Gastrocnemius medialis (tissue), 4 donors: ENCODE measurements at regions not wholly inside any gene's neighbourhood (a gene's known extent, or its start where the extent isn't known, plus 50 kb on each side); places are given as distances from the start of the nearest gene placed in this dataset.

ENCODE experiments used
- ATAC-seq, 2 donors: fragments of 150-250 bp; one replicate each; pipeline ENCODE4 v1.9.1; 2016
- DNase-seq, 2 donors: peaks; one replicate each; pipeline ENCODE4 v3.0.0-alpha.2; 2019
- H3K27ac ChIP-seq, 4 donors: fragments of 200-600 bp; sonication (generic); 1 replicate in 1 of 4; 2 replicates in 3 of 4; pipeline ENCODE4 v1.5.1; 2016 to 2018; ENCODE audit warnings: mild to moderate bottlenecking in 2 of 4, moderate library complexity in 1 of 4
- H3K27me3 ChIP-seq, 3 donors: fragments of 200-600 bp; sonication (generic) in 2 of 3; 1 replicate in 1 of 3; 2 replicates in 2 of 3; pipeline versions ENCODE4 v1.5.1 to v1.6.0; 2016 to 2019; ENCODE audit warnings: mild to moderate bottlenecking in 1 of 3, moderate library complexity in 1 of 3
- H3K36me3 ChIP-seq, 2 donors: fragments of 200-600 bp; sonication (generic) in 1 of 2; one replicate each; pipeline ENCODE4 v1.5.1; 2017 to 2018
- H3K4me1 ChIP-seq, 2 donors: fragments of 200-600 bp; sonication (generic) in 1 of 2; one replicate each; pipeline ENCODE4 v1.5.1; 2016 to 2017; ENCODE audit warnings: mild to moderate bottlenecking in 2 of 2
- H3K4me3 ChIP-seq, 4 donors: fragments of 200-600 bp; sonication (generic) in 3 of 4; 1 replicate in 1 of 4; 2 replicates in 3 of 4; pipeline ENCODE4 v1.5.1; 2016 to 2019; ENCODE audit warnings: mild to moderate bottlenecking in 2 of 4
- H3K9me3 ChIP-seq, 3 donors: fragments of 200-600 bp; sonication (generic) in 2 of 3; 1 replicate in 1 of 3; 2 replicates in 2 of 3; pipeline ENCODE4 v1.5.1; 2016 to 2019
- CTCF ChIP-seq, 5 experiments: fragments of 450-650 bp in 3 of 5; fragments of 200-600 bp in 2 of 5; sonication (generic) in 2 of 5; IDR thresholded peaks in 4 of 5; conservative IDR thresholded peaks in 1 of 5; 1 replicate in 4 of 5; 2 replicates in 1 of 5; pipeline ENCODE4 v1.5.1; 2016 to 2019; ENCODE audit warnings: antibody characterized with exemption in 5 of 5, mild to moderate bottlenecking in 3 of 5, moderate library complexity in 3 of 5
- POLR2A ChIP-seq, 2 donors: fragments of 450-650 bp; IDR thresholded peaks; one replicate each; pipeline ENCODE4 v1.6.1; 2017; ENCODE audit warnings: antibody characterized with exemption in 2 of 2, mild to moderate bottlenecking in 2 of 2, moderate library complexity in 2 of 2
- in situ Hi-C, 4 donors: fragments of 200-750 bp; cut with MboI; loops; one replicate each; pipeline versions ENCODE4 v1.15.0 to v1.8.0; 2017; ENCODE audit warnings: low sequenced_read_pairs in 4 of 4
- intact Hi-C: fragments of 100-400 bp; cut with DNase I; formaldehyde crosslinking; loops from one replicate; pipeline ENCODE4 v1.15.1; 2023; ENCODE audit warnings: low total_unique reads

- Histone ChIP-seq H3K36me3 (no peaks in the 10 kb centered on the region), H3K27me3 (no peaks in the 10 kb centered on the region), H3K4me1 (no peaks in the 10 kb centered on the region), H3K27ac (no peak overlapping the region), H3K9me3 (no peaks in the 10 kb centered on the region), H3K4me3 (no peak overlapping the region)
- in situ Hi-C loops (no loop called here), intact Hi-C loops (no loop called here)
- DNase-seq (no peak), ATAC-seq (no peak)
- no peak for TF ChIP-seq POLR2A (IDR thresholded peaks at IDR 0.05)
- no peak for TF ChIP-seq CTCF (IDR thresholded peaks at IDR 0.05 in 4 of 5, conservative IDR thresholded peaks at IDR 0.05 in 1 of 5)
These were observed 133.1 kb upstream of the RPL38 start for GRCh38 chr17:74070374-74070773.

- H3K36me3 ChIP-seq = no peaks in the 10 kb centered on the region
- H3K9me3 ChIP-seq = no peaks in the 10 kb centered on the region
- no peak for ATAC-seq
- no peak overlapping the region for H3K4me3 ChIP-seq
- no peaks in the 10 kb centered on the region for H3K27me3 ChIP-seq
- no peaks in the 10 kb centered on the region for H3K4me1 ChIP-seq
- in situ Hi-C loops (no loop called here), intact Hi-C loops (no loop called here)
- TF ChIP-seq CTCF (IDR thresholded peaks at IDR 0.05 in 4 of 5, conservative IDR thresholded peaks at IDR 0.05 in 1 of 5) = no peak
- TF ChIP-seq POLR2A (IDR thresholded peaks at IDR 0.05) = no peak
- DNase-seq = no peak
- H3K27ac ChIP-seq = no peak overlapping the region
These were observed 132.3 kb upstream of the RPL38 start for GRCh38 chr17:74070998-74071679.

GRCh38 chr17:74072340-74072739, 131.1 kb upstream of the RPL38 start:
- H3K27ac ChIP-seq = no peak overlapping the region
- no peaks in the 10 kb centered on the region for H3K9me3 ChIP-seq
- H3K4me1 ChIP-seq = no peaks in the 10 kb centered on the region
- no peaks in the 10 kb centered on the region for H3K36me3 ChIP-seq
- intact Hi-C loops (no loop called here), in situ Hi-C loops (no loop called here)
- DNase-seq (no peak), ATAC-seq (no peak)
- H3K27me3 ChIP-seq = no peaks in the 10 kb centered on the region
- TF ChIP-seq CTCF (IDR thresholded peaks at IDR 0.05 in 4 of 5, conservative IDR thresholded peaks at IDR 0.05 in 1 of 5) (no peak), POLR2A (IDR thresholded peaks at IDR 0.05) (no peak)
- no peak overlapping the region for H3K4me3 ChIP-seq

GRCh38 chr17:74076446-74076845, 127.0 kb upstream of the RPL38 start:
- no peak for DNase-seq
- Histone ChIP-seq H3K4me1 (no peaks in the 10 kb centered on the region), H3K27me3 (peaks cover 6 to 11% (median 7%) of the 10 kb centered on the region in 3 donors), H3K4me3 (no peak overlapping the region), H3K27ac (no peak overlapping the region), H3K9me3 (no peaks in the 10 kb centered on the region), H3K36me3 (no peaks in the 10 kb centered on the region)
- no peak for ATAC-seq
- in situ Hi-C loops (no loop called here), intact Hi-C loops (no loop called here)
- TF ChIP-seq POLR2A (IDR thresholded peaks at IDR 0.05) = no peak
- TF ChIP-seq CTCF (IDR thresholded peaks at IDR 0.05 in 4 of 5, conservative IDR thresholded peaks at IDR 0.05 in 1 of 5) = no peak

GRCh38 chr17:74077231-74077630, 126.2 kb upstream of the RPL38 start:
- H3K27me3 ChIP-seq = peaks cover 7 to 14% (median 10%) of the 10 kb centered on the region in 3 donors
- TF ChIP-seq CTCF (IDR thresholded peaks at IDR 0.05 in 4 of 5, conservative IDR thresholded peaks at IDR 0.05 in 1 of 5) (no peak), POLR2A (IDR thresholded peaks at IDR 0.05) (no peak)

More at GRCh38 chr17:74077231-74077630, 126.2 kb upstream of the RPL38 start:
- intact Hi-C loops = no loop called here
- Histone ChIP-seq H3K36me3 (no peaks in the 10 kb centered on the region), H3K4me1 (no peaks in the 10 kb centered on the region), H3K4me3 (no peak overlapping the region), H3K27ac (no peak overlapping the region), H3K9me3 (no peaks in the 10 kb centered on the region)
- no peak for ATAC-seq
- in situ Hi-C loops = no loop called here
- no peak for DNase-seq
